Eye (tissue), 1 donor: ENCODE measurements at regions not wholly inside any gene's neighbourhood (a gene's known extent, or its start where the extent isn't known, plus 50 kb on each side); places are given as distances from the start of the nearest gene placed in this dataset.

Experiments
- DNase-seq: peaks from one replicate; pipeline ENCODE4 v3.0.0-alpha.2; 2015

GRCh38 chr2:128836559-128837100 lies 518.0 kb upstream of the HS6ST1 start:
- no peak for DNase-seq

- DNase-seq = no peak
Observed at GRCh38 chr2:128838244-128838643, 519.6 kb upstream of the HS6ST1 start.

GRCh38 chr2:128841803-128842202 lies 523.1 kb upstream of the HS6ST1 start:
- no peak for DNase-seq

- no peak for DNase-seq
Observed at GRCh38 chr2:128867311-128867710, 548.6 kb upstream of the HS6ST1 start.

GRCh38 chr2:128867936-128868636 lies 549.4 kb upstream of the HS6ST1 start:
- no peak for DNase-seq

GRCh38 chr2:128868686-128869551 lies 550.3 kb upstream of the HS6ST1 start:
- no peak for DNase-seq

- no peak for DNase-seq
Observed at GRCh38 chr2:128874608-128875007, 555.9 kb upstream of the HS6ST1 start.

GRCh38 chr2:128876986-128877983 lies 558.6 kb upstream of the HS6ST1 start:
- peak; percentile 33 for DNase-seq

GRCh38 chr2:128879161-128879560 lies 560.5 kb upstream of the HS6ST1 start:
- peak; percentile 24 for DNase-seq

- no peak for DNase-seq
Observed at GRCh38 chr2:128894896-128895295, 576.2 kb upstream of the HS6ST1 start.

- peak; percentile 48 for DNase-seq
Observed at GRCh38 chr2:128901572-128902391, 583.1 kb upstream of the HS6ST1 start.

- no peak for DNase-seq
Observed at GRCh38 chr2:128903637-128904036, 585.0 kb upstream of the HS6ST1 start.

GRCh38 chr2:128911276-128911675 lies 592.6 kb upstream of the HS6ST1 start:
- DNase-seq = no peak

- no peak for DNase-seq
Observed at GRCh38 chr2:128914320-128914719, 595.7 kb upstream of the HS6ST1 start.

GRCh38 chr2:128921751-128922150 lies 603.1 kb upstream of the HS6ST1 start:
- DNase-seq = no peak

- DNase-seq = no peak
Observed at GRCh38 chr2:128922154-128922553, 603.5 kb upstream of the HS6ST1 start.

GRCh38 chr2:128925631-128926030 lies 607.0 kb upstream of the HS6ST1 start:
- DNase-seq = no peak

- DNase-seq = no peak
Observed at GRCh38 chr2:128930101-128930500, 611.4 kb upstream of the HS6ST1 start.

GRCh38 chr2:128940378-128940777 lies 621.7 kb upstream of the HS6ST1 start:
- DNase-seq = no peak

GRCh38 chr2:128941751-128942150 lies 623.1 kb upstream of the HS6ST1 start:
- no peak for DNase-seq

GRCh38 chr2:128949360-128949759 lies 630.7 kb upstream of the HS6ST1 start:
- DNase-seq = no peak

GRCh38 chr2:128950758-128951157 lies 632.1 kb upstream of the HS6ST1 start:
- DNase-seq = no peak
